ENCODE measurements at regions not wholly inside any gene's neighbourhood (a gene's known extent, or its start where the extent isn't known, plus 50 kb on each side); places are given as distances from the start of the nearest gene placed in this dataset.

DNA sequence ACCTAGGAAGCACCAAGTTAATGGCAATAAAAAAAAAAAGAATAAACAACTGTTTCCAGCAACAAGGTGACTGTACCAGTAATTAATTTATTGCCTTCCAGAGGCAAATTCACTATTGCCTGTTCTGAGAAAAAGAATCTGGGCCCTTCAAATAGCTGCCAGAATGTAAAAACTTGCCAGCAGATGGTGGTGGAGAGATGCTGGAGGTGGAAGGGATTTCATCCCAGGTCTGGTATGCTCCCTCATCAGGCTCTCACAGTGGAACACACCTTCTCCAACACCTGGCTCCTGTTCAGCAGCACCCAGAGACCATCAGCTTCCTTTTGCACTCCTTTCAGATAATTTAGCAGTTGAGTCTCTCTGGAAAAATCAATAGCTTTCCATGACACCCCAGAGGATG is 792.9 kb upstream of the ADAMTS5 start:
- Histone ChIP-seq H3K27ac (no peak overlapping the region), H3K9me3 (ENCODE audit: severe bottlenecking) (no peaks in the 10 kb centered on the region), H3K36me3 (no peaks in the 10 kb centered on the region), H3K27me3 (ENCODE audit: insufficient read depth, low read depth, severe bottlenecking) (peaks cover 58% of the 10 kb centered on the region), H3K4me3 (ENCODE audit: low read depth, low read length) (no peak overlapping the region)
- TF ChIP-seq, protein P1, sequence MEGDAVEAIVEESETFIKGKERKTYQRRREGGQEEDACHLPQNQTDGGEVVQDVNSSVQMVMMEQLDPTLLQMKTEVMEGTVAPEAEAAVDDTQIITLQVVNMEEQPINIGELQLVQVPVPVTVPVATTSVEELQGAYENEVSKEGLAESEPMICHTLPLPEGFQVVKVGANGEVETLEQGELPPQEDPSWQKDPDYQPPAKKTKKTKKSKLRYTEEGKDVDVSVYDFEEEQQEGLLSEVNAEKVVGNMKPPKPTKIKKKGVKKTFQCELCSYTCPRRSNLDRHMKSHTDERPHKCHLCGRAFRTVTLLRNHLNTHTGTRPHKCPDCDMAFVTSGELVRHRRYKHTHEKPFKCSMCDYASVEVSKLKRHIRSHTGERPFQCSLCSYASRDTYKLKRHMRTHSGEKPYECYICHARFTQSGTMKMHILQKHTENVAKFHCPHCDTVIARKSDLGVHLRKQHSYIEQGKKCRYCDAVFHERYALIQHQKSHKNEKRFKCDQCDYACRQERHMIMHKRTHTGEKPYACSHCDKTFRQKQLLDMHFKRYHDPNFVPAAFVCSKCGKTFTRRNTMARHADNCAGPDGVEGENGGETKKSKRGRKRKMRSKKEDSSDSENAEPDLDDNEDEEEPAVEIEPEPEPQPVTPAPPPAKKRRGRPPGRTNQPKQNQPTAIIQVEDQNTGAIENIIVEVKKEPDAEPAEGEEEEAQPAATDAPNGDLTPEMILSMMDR (IDR thresholded peaks at IDR 0.05; ENCODE audit: low read depth, low read length): no peak
- DNase-seq: no peak

DNA sequence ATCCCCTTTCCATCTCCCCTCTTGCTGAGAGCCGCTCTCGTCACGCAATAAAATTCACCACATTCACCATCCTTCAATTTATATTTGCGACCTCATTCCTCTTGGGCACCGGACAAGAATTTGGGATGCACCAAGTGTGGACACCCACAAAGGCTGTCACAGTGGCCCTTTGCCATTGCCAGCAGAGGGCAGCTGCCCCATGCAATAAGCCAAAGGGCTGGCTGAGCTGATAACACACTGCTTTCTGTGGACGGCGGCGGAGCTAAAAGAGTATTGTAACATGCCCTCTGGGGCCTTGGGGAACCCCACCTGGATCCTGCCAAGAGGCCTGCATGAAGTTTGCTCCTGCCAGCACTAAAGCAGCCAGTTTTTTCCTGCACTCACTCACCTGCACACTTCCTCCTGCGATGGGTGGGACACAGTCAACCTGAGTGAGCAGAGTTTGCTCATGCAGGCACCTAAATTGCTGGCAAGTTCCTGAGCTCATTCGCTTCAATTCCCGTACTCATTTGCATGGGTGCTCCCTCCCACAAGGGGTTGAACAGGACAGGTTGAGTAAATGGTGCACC is 792.3 kb upstream of the ADAMTS5 start:
- TF ChIP-seq, protein P1 (IDR thresholded peaks at IDR 0.05; ENCODE audit: low read depth, low read length): peak; percentile 53
- no peaks in the 10 kb centered on the region for H3K9me3 ChIP-seq (ENCODE audit: severe bottlenecking)
- peaks cover 61% of the 10 kb centered on the region for H3K27me3 ChIP-seq (ENCODE audit: insufficient read depth, low read depth, severe bottlenecking)
- H3K4me3 ChIP-seq (ENCODE audit: low read depth, low read length): no peak overlapping the region
- H3K36me3 ChIP-seq: no peaks in the 10 kb centered on the region
- peak; percentile 16 for DNase-seq
- no peak overlapping the region for H3K27ac ChIP-seq

DNA sequence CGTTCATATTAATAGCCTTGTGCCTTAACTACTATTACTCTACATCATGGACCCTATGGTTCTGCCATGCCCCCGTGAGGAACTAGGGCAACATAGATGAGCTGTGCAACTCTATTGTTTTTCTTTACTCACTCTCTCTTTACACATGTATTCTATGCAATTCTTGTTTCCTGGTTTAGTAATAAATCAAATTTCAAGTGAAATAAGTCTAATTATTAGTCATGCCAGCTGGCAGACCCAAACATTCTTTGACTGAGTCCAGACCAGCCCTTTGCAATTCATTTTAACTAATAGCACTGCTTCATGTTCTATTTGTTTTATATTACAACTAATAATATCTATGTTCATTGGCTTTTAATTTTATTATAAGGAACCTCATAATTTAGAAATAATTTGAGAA is 789.3 kb upstream of the ADAMTS5 start:
- DNase-seq: no peak
- Histone ChIP-seq H3K36me3 (no peaks in the 10 kb centered on the region), H3K27me3 (ENCODE audit: insufficient read depth, low read depth, severe bottlenecking) (peaks cover 71% of the 10 kb centered on the region), H3K9me3 (ENCODE audit: severe bottlenecking) (peaks cover 5% of the 10 kb centered on the region), H3K27ac (no peak overlapping the region), H3K4me3 (ENCODE audit: low read depth, low read length) (no peak overlapping the region)
- TF ChIP-seq, protein P1 (IDR thresholded peaks at IDR 0.05; ENCODE audit: low read depth, low read length): no peak

DNA sequence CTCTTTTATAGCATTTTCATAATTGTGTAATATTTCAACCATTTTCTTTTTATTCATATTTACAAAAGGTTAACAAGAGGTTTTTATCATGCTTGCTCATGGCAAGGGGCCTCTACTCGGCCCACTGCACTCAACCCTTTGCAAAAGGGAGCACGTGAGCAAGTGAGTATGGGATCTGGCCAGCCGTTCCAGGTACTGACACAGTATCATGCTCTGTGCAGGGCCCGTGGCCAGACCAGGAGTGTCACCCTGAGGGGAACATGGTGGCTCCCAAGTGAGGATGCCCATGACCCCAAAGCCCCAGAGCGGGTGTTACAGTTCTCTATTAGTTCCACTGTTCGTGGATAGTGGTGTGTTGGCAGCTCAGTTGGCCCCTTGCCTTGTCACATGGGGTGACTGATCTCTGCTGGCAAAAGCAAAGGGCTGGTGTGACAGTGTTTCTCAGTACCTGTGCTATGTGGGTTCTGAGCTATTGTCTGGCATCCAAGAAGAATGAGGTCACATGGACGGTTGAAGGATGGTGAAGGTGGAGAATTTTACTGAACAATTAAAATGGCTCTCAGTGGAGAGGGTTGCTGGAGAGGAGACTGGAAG is 777.2 kb upstream of the ADAMTS5 start:
- H3K27ac ChIP-seq: no peak overlapping the region
- H3K4me3 ChIP-seq (ENCODE audit: low read depth, low read length): no peak overlapping the region
- H3K27me3 ChIP-seq (ENCODE audit: insufficient read depth, low read depth, severe bottlenecking): peaks cover 69% of the 10 kb centered on the region
- TF ChIP-seq, protein P1 (IDR thresholded peaks at IDR 0.05; ENCODE audit: low read depth, low read length): no peak
- peaks cover 4% of the 10 kb centered on the region for H3K9me3 ChIP-seq (ENCODE audit: severe bottlenecking)
- no peaks in the 10 kb centered on the region for H3K36me3 ChIP-seq
- no peak for DNase-seq

DNA sequence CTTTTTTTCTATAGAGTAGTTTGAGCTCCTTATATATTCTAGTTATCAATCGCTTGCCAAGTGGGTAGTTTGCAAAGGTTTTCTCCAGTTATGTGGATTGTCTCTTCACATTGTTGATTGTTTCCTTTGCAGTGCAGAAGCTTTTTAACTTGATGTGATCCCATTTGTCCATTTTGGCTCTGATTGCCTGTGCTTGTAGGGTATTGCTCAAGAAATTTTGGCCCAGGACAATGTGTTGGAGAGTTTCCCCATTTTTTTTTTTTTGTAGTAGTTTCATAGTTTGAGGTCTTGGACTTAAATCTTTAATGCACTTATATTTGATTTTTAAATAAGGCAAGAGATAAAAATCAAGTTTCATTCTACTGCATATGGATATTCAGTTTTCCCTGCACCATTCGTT is 774.8 kb upstream of the ADAMTS5 start:
- no peak for DNase-seq
- Histone ChIP-seq H3K27ac (no peak overlapping the region), H3K4me3 (ENCODE audit: low read depth, low read length) (no peak overlapping the region), H3K36me3 (no peaks in the 10 kb centered on the region), H3K27me3 (ENCODE audit: insufficient read depth, low read depth, severe bottlenecking) (peaks cover 64% of the 10 kb centered on the region), H3K9me3 (ENCODE audit: severe bottlenecking) (peaks cover 4% of the 10 kb centered on the region)
- TF ChIP-seq, protein P1 (IDR thresholded peaks at IDR 0.05; ENCODE audit: low read depth, low read length): no peak

DNA sequence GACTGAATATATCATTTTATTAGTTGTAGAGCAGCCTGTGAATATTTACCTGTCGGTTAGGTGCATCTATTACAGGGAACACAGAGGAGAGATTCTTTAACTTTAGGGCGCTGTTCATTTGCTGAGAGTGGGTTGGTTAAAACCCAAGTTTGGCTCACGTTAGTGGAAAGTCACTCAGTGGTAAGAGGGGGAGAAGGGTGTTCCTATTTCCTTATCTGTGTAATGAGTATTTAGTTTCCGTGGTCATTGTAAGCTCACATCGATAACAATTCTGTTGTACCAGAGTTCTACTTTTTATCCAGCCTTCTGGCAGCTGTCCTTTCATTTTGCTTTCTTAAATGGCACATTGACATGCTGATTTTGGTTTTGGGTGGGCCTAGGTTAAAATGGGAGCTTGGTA is 773.2 kb upstream of the ADAMTS5 start:
- Histone ChIP-seq H3K27me3 (ENCODE audit: insufficient read depth, low read depth, severe bottlenecking) (peaks cover 69% of the 10 kb centered on the region), H3K9me3 (ENCODE audit: severe bottlenecking) (peaks cover 4% of the 10 kb centered on the region), H3K4me3 (ENCODE audit: low read depth, low read length) (no peak overlapping the region), H3K36me3 (no peaks in the 10 kb centered on the region), H3K27ac (no peak overlapping the region)
- no peak for DNase-seq
- TF ChIP-seq, protein P1 (IDR thresholded peaks at IDR 0.05; ENCODE audit: low read depth, low read length): no peak
